Neural progenitor cell (in vitro differentiated cells): ENCODE measurements at regions not wholly inside any gene's neighbourhood (a gene's known extent, or its start where the extent isn't known, plus 50 kb on each side); places are given as distances from the start of the nearest gene placed in this dataset.
A peak's percentile ranks its signal among the peaks of the same experiment; 100 is the strongest.

Source experiments
- CTCF ChIP-seq: fragments of 200-600 bp; sonication (generic); IDR thresholded peaks from 2 replicates; pipeline ENCODE4 v1.5.1; 2017; ENCODE audit warnings: antibody characterized with exemption, mild to moderate bottlenecking
- EZH2 ChIP-seq: fragments of 200-600 bp; sonication (generic); IDR thresholded peaks from 2 replicates; pipeline ENCODE4 v1.6.1; 2017; ENCODE audit warnings: antibody characterized with exemption, mild to moderate bottlenecking, moderate library complexity

GRCh38 chr6:56851541-56852259 lies 103.2 kb upstream of the BEND6 start:
- TF ChIP-seq EZH2 (no peak), CTCF (peak; percentile 74)
